Esophagus muscularis mucosa (tissue), 4 donors: ENCODE measurements at regions not wholly inside any gene's neighbourhood (a gene's known extent, or its start where the extent isn't known, plus 50 kb on each side); places are given as distances from the start of the nearest gene placed in this dataset.

Experiments used
- DNase-seq: peaks from one replicate; pipeline ENCODE4 v3.0.0-alpha.2; 2017; ENCODE audit errors: extremely low spot score
- H3K27ac ChIP-seq, 4 donors: fragments of 200-600 bp; sonication (generic); replicated peaks in 1 of 4; 1 replicate in 3 of 4; 2 replicates in 1 of 4; pipeline ENCODE4 v1.5.1; 2016 to 2019; ENCODE audit warnings: mild to moderate bottlenecking in 1 of 4
- H3K27me3 ChIP-seq, 4 donors: fragments of 200-600 bp; sonication (generic); one replicate each; pipeline versions ENCODE4 v1.5.1 to v1.6.0; 2016 to 2019
- H3K36me3 ChIP-seq, 4 donors: fragments of 200-600 bp; sonication (generic); one replicate each; pipeline ENCODE4 v1.5.1; 2016 to 2019
- H3K4me1 ChIP-seq, 4 donors: fragments of 200-600 bp; sonication (generic); one replicate each; pipeline ENCODE4 v1.5.1; 2016 to 2019
- H3K4me3 ChIP-seq, 4 donors: fragments of 200-600 bp; sonication (generic); 1 replicate in 2 of 4; 2 replicates in 2 of 4; pipeline ENCODE4 v1.5.1; 2016 to 2019; ENCODE audit warnings: mild to moderate bottlenecking in 4 of 4, moderate library complexity in 1 of 4
- H3K9me3 ChIP-seq, 4 donors: fragments of 200-600 bp; sonication (generic); 1 replicate in 3 of 4; 2 replicates in 1 of 4; pipeline ENCODE4 v1.5.1; 2016 to 2019
- EP300 ChIP-seq: sonication (generic); formaldehyde crosslinking; IDR thresholded peaks from one replicate; pipeline ENCODE4 v1.6.1; 2017; ENCODE audit warnings: antibody characterized with exemption
- POLR2A ChIP-seq: fragments of 450-650 bp; IDR thresholded peaks from one replicate; pipeline ENCODE4 v1.6.1; 2017; ENCODE audit warnings: antibody characterized with exemption, moderate library complexity, mild to moderate bottlenecking, low read depth
- POLR2AphosphoS5 ChIP-seq, 2 donors: sonication (generic); formaldehyde crosslinking; IDR thresholded peaks; one replicate each; pipeline ENCODE4 v1.6.1; 2017; ENCODE audit warnings: antibody characterized with exemption in 2 of 2
- WGBS: methylation state at CpG from one replicate; pipeline ENCODE4 v1.1.5; 2018; 5-methylcytosine and 5-hydroxymethylcytosine counted together
- intact Hi-C: fragments of 100-400 bp; cut with DNase I; formaldehyde crosslinking; loops from one replicate; pipeline ENCODE4 v1.15.1; 2023
- TF ChIP-seq, protein P1 (sequence below), 3 experiments: fragments of 200-600 bp in 2 of 3; fragments of 450-650 bp in 1 of 3; sonication (generic) in 2 of 3; IDR thresholded peaks; one replicate each; pipeline ENCODE4 v1.5.1; 2017 to 2019; ENCODE audit warnings: antibody characterized with exemption in 3 of 3, mild to moderate bottlenecking in 2 of 3, moderate library complexity in 1 of 3

GRCh38 chr22:48177631-48178030, 1415.2 kb downstream of the TBC1D22A start:
- no peak overlapping the region for H3K27ac ChIP-seq
- no peak overlapping the region for H3K4me3 ChIP-seq
- WGBS = 87% methylated on average over 5 of the region's 5 CpGs
- no peak for DNase-seq
- intact Hi-C loops = no loop called here
- no peaks in the 10 kb centered on the region for H3K9me3 ChIP-seq
- H3K4me1 ChIP-seq = no peaks in the 10 kb centered on the region
- H3K36me3 ChIP-seq = no peaks in the 10 kb centered on the region
- TF ChIP-seq, protein P1, sequence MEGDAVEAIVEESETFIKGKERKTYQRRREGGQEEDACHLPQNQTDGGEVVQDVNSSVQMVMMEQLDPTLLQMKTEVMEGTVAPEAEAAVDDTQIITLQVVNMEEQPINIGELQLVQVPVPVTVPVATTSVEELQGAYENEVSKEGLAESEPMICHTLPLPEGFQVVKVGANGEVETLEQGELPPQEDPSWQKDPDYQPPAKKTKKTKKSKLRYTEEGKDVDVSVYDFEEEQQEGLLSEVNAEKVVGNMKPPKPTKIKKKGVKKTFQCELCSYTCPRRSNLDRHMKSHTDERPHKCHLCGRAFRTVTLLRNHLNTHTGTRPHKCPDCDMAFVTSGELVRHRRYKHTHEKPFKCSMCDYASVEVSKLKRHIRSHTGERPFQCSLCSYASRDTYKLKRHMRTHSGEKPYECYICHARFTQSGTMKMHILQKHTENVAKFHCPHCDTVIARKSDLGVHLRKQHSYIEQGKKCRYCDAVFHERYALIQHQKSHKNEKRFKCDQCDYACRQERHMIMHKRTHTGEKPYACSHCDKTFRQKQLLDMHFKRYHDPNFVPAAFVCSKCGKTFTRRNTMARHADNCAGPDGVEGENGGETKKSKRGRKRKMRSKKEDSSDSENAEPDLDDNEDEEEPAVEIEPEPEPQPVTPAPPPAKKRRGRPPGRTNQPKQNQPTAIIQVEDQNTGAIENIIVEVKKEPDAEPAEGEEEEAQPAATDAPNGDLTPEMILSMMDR (IDR thresholded peaks at IDR 0.05) = no peak
- no peak for TF ChIP-seq EP300
- TF ChIP-seq POLR2AphosphoS5 (IDR thresholded peaks at IDR 0.05) = no peak
- no peak for TF ChIP-seq POLR2A
- peaks cover 0 to 36% (median 0%) of the 10 kb centered on the region in 4 donors for H3K27me3 ChIP-seq

- intact Hi-C loops = no loop called here
- Histone ChIP-seq H3K27ac (no peak overlapping the region), H3K4me1 (no peaks in the 10 kb centered on the region), H3K9me3 (no peaks in the 10 kb centered on the region), H3K27me3 (peaks cover 0 to 43% (median 0%) of the 10 kb centered on the region in 4 donors), H3K4me3 (no peak overlapping the region), H3K36me3 (no peaks in the 10 kb centered on the region)
- TF ChIP-seq EP300 (no peak), POLR2AphosphoS5 (IDR thresholded peaks at IDR 0.05) (no peak), POLR2A (no peak)
- TF ChIP-seq, protein P1 (IDR thresholded peaks at IDR 0.05) = no peak
- DNase-seq = no peak
- WGBS = 78% methylated on average over 2 of the region's 2 CpGs
Measured at GRCh38 chr22:48175721-48176120, 1413.3 kb downstream of the TBC1D22A start.

- no peaks in the 10 kb centered on the region for H3K9me3 ChIP-seq
- intact Hi-C loops = no loop called here
- DNase-seq = no peak
- TF ChIP-seq, protein P1 (IDR thresholded peaks at IDR 0.05) = no peak
- TF ChIP-seq EP300 = no peak
- no peak for TF ChIP-seq POLR2A
- no peak for TF ChIP-seq POLR2AphosphoS5 (IDR thresholded peaks at IDR 0.05)
- H3K36me3 ChIP-seq = no peaks in the 10 kb centered on the region
- no peak overlapping the region for H3K27ac ChIP-seq
- no peak overlapping the region for H3K4me3 ChIP-seq
- 60% methylated on average over 7 of the region's 7 CpGs for WGBS
- peaks cover 0 to 50% (median 0%) of the 10 kb centered on the region in 4 donors for H3K27me3 ChIP-seq
- no peaks in the 10 kb centered on the region for H3K4me1 ChIP-seq
Measured at GRCh38 chr22:48173773-48174160, 1411.3 kb downstream of the TBC1D22A start.

DNA sequence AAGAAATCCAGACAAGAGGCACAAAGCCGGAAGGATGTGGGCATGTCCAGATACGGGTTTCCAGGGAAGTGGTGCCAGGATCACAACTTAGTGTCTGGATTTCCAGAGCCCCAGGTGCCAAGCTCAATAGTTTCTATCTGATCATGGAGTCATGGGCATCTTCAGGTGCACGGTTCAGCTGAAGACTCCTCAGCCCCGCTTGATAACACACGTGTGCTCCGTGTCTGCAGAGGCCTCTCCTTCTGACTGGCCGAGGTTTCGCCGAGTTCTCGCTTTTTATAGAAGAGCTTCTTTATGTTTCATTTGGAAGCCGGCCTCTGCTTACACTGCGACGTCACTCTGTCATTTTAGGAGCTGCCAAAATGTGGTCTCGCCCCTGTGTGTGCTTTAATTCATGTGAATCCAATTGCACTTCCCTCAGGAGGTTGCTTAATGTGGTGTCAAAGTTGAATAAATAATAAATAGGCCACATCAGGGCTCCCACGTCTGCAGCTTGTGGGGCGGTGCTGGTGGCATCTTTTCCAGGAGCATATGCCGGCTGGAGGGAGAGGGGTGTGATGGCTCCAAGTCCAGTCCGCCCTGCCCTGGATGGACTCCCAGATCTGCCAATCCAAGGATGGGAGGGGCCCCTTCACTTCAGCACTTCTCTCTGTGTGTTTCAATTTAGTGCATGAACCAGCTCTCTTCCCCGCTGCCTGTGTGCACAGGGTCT, 1410.8 kb downstream of the TBC1D22A start:
- Histone ChIP-seq H3K4me1 (no peaks in the 10 kb centered on the region), H3K36me3 (no peaks in the 10 kb centered on the region), H3K4me3 (no peak overlapping the region), H3K27me3 (peaks cover 0 to 50% (median 0%) of the 10 kb centered on the region in 4 donors), H3K27ac (no peak overlapping the region), H3K9me3 (no peaks in the 10 kb centered on the region)
- TF ChIP-seq EP300 (no peak), POLR2A (no peak), POLR2AphosphoS5 (IDR thresholded peaks at IDR 0.05) (no peak)
- TF ChIP-seq, protein P1 (IDR thresholded peaks at IDR 0.05) = no peak
- WGBS = 66% methylated on average over 15 of the region's 19 CpGs
- DNase-seq = no peak
- intact Hi-C loops = no loop called here

- H3K4me3 ChIP-seq = no peak overlapping the region
- intact Hi-C loops = no loop called here
- no peaks in the 10 kb centered on the region for H3K9me3 ChIP-seq
- H3K27ac ChIP-seq = no peak overlapping the region
- no peaks in the 10 kb centered on the region for H3K36me3 ChIP-seq
- no peaks in the 10 kb centered on the region for H3K4me1 ChIP-seq
- 57% methylated on average over 5 of the region's 7 CpGs for WGBS
- DNase-seq = no peak
- H3K27me3 ChIP-seq = peaks cover 0 to 50% (median 0%) of the 10 kb centered on the region in 4 donors
- TF ChIP-seq POLR2AphosphoS5 (IDR thresholded peaks at IDR 0.05) = no peak
Measured at GRCh38 chr22:48171271-48171691, 1408.8 kb downstream of the TBC1D22A start.
